ENCODE measurements at regions not wholly inside any gene's neighbourhood (a gene's known extent, or its start where the extent isn't known, plus 50 kb on each side); places are given as distances from the start of the nearest gene placed in this dataset.

DNA sequence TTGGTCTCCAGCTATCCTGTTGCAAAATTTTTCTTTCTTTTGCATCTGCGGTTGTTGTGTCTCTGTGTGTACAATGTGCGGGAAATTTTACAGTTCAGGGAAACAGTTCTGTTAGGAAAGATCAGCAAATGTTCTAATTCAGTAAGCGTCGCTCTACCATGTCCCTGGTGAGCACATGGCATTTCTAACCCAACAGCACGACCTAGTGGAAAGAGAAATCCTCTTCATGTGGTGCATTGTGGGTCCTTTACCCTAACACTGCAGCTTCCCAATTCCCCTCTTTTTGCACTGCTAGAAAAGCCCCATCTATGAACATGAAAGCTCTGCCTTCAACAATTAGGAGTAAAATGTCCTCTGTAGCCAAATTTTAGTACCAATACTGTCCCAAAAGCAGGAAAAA is 974.2 kb upstream of the CDH9 start:
- in situ Hi-C loops (cut with HindIII; ENCODE audit: low sequenced_read_pairs) = no loop called here
- DNase-seq (ENCODE audit: low spot score) = no peak

GRCh38 chr5:28009576-28009975 is 971.2 kb upstream of the CDH9 start:
- in situ Hi-C loops (cut with HindIII; ENCODE audit: low sequenced_read_pairs) = no loop called here
- no peak for DNase-seq (ENCODE audit: low spot score)

DNA sequence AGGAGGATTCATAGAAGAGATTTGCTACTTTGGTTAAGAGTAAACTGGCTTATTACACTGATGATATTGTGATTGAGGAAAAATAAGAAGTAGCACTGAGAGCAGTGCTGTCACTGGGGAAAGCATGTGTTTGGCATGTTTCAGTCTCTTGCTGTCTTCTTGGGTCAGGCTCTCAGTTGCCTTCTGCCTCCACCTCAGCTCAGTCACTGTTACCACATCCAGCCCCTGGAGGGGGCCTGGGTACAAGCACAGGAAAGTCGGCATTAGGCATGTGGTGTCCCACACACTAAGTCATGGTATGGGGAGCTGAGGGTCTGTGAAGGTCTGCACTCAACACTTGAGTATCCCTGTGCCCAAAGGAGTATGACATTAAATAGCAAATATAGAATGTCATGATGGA is 958.3 kb upstream of the CDH9 start:
- no peak for DNase-seq (ENCODE audit: low spot score)
- in situ Hi-C loops (cut with HindIII; ENCODE audit: low sequenced_read_pairs) = no loop called here

- in situ Hi-C loops (cut with HindIII; ENCODE audit: low sequenced_read_pairs) = no loop called here
- DNase-seq (ENCODE audit: low spot score) = no peak
These were observed 957.5 kb upstream of the CDH9 start for GRCh38 chr5:27995867-27996266.

DNA sequence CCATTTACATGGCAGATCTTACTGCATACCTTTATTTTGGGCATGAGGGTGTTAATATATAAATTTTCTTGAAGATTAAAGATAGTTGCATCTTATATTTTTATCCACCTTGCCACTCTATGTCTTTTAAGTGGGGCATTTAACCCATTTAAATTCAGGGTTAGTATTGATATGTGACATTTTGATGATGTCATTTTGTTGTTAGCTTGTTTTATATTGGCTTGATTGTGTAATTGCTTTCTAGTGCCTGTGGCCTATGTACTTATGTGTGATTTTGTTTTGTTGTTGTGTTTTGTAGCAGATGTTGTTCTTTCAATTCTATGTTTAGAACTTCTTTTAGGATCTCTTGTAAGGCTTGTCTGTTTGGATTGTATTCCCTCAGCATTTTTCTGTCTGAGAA is 939.9 kb upstream of the CDH9 start:
- in situ Hi-C loops (cut with HindIII; ENCODE audit: low sequenced_read_pairs) = no loop called here
- no peak for DNase-seq (ENCODE audit: low spot score)

GRCh38 chr5:27969157-27969556 is 930.8 kb upstream of the CDH9 start:
- in situ Hi-C loops (cut with HindIII; ENCODE audit: low sequenced_read_pairs) = no loop called here
- no peak for DNase-seq (ENCODE audit: low spot score)

DNA sequence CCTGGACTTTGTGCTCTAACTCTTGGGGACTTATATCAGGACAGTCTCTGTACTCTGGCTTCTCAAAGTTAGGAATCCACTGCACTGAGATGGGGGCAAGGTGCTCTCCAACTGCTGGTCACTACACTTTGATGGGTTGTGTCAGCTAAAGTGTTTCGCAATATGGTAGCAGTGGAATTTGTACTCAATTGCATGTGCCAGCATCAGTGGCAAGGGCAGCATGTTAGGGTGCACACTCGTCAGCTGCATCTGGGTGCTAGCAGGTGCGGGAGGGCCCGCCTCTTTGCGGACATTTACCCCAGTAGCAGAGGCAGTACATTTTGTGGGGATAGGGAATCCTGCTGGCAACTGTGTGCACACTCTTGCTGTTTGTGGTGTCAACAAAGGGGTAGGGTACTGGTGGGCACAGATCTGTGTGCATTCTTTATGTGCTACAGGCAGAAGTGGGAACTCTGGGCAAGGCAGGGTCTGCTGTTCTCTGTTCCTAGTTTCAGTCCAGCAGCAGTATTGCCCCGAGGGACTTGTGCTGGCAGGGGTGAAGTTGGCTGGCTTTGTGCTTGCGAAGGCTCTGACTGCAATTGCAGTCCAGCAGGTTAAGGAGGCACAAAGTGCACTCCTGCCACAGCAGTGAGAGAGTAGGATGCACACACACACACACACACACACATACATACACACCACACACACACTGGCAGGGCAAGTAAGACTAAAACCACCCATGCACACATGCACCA is 924.8 kb upstream of the CDH9 start:
- no peak for DNase-seq (ENCODE audit: low spot score)
- in situ Hi-C loops (cut with HindIII; ENCODE audit: low sequenced_read_pairs) = no loop called here

- DNase-seq (ENCODE audit: low spot score) = no peak
- in situ Hi-C loops (cut with HindIII; ENCODE audit: low sequenced_read_pairs) = no loop called here
These were observed 923.8 kb upstream of the CDH9 start for GRCh38 chr5:27962198-27962597.

DNA sequence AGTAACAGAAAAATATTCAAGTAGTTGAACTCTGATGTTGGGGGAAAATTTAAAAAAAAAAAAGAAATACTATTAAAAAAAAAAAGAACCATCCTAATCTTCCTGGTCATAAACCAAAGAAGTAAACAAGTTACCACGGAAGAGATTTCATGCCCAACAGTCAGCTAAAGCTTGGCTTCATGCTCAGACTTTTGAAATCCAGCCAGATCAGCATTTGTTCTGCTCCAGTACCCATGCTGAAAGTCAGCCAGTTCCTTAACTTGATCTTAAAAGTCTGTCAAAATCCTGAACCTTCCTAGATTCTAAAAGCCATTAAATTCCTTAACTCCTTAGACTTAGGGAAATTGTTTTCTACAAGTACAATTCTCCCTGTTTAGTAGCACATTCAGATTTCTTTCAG is 908.7 kb upstream of the CDH9 start:
- in situ Hi-C loops (cut with HindIII; ENCODE audit: low sequenced_read_pairs) = no loop called here
- peak; percentile 7 for DNase-seq (ENCODE audit: low spot score)

- DNase-seq (ENCODE audit: low spot score) = no peak
- in situ Hi-C loops (cut with HindIII; ENCODE audit: low sequenced_read_pairs) = no loop called here
These were observed 906.1 kb upstream of the CDH9 start for GRCh38 chr5:27944471-27944870.

DNA sequence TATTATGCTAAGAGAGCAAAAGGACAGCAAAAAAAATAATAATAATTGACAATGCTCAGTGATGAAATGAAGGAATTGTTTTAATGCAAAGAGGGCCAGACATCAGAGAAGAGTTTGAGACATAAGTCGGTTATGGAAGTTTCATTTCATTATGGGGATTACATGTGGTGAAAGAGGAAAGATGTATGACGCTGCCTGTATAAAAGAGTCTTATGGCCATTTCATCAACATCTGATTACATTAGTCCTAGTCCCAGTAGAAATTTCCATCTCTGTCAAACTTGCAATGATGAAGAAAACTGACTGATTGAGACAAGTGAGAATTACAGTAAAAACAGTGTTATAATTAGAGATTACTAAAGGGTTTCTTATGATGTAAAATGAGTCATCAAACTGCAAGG is 900.6 kb upstream of the CDH9 start:
- no peak for DNase-seq (ENCODE audit: low spot score)
- in situ Hi-C loops (cut with HindIII; ENCODE audit: low sequenced_read_pairs) = no loop called here

DNA sequence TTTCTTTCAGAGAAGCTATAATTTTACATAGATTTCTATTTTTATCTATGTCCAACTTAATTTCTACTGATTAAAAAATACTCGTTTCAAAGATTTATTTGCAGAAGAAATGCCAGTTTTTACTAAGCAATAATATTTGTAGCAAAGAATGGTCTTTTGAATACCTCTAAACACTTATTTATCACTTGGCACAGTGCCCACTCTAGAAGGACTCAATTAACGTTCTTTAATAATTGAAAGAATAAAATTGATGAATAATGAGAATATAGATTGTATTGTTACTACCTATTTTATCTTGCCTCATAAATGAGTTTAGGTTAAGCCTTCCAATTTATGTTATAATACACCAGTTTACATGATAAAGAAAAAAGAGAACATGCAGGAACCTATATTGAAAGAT is 889.7 kb upstream of the CDH9 start:
- in situ Hi-C loops (cut with HindIII; ENCODE audit: low sequenced_read_pairs) = no loop called here
- no peak for DNase-seq (ENCODE audit: low spot score)

DNA sequence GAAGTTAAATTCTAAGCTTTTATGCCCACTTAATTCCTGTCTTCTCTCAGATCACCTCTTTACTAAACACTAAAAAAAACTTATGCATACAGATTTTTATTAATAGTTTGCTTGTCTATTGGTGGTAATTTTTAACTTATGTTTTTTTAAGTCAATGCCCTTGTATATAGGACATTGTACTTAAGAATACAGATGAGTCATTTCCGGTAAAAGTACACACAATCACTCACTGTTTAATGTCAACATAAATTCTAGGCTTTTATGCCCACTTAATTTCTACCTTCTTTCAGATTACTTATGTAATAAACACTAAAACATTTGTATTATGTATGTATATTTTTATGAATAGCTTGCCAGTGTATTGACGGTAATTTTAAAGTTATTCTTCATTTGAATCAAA is 872.8 kb upstream of the CDH9 start:
- in situ Hi-C loops (cut with HindIII; ENCODE audit: low sequenced_read_pairs) = no loop called here
- no peak for DNase-seq (ENCODE audit: low spot score)

DNA sequence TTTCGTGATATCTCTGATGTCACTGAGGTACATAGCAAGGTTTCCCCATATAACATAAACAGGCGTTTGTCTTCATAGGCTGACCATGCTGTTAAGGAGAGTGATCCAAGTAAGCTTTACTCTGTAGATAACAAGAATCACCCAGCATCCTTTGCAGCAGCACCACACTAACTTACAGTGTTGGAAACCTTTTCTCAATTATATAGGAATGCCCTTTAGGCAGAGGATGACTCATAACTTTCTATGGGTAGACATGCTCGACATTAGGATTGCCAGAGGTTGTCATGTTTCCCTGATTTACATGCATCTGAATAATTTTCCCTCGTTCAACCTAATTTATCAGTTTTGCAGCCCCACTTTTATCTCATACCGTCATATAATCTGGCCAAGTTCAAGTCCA is 870.0 kb upstream of the CDH9 start:
- in situ Hi-C loops (cut with HindIII; ENCODE audit: low sequenced_read_pairs) = no loop called here
- DNase-seq (ENCODE audit: low spot score) = no peak

GRCh38 chr5:27906931-27907601 is 868.7 kb upstream of the CDH9 start:
- DNase-seq (ENCODE audit: low spot score) = no peak
- in situ Hi-C loops (cut with HindIII; ENCODE audit: low sequenced_read_pairs) = no loop called here

GRCh38 chr5:27906481-27906880 is 868.1 kb upstream of the CDH9 start:
- no peak for DNase-seq (ENCODE audit: low spot score)
- in situ Hi-C loops (cut with HindIII; ENCODE audit: low sequenced_read_pairs) = no loop called here

GRCh38 chr5:27900761-27901160 is 862.4 kb upstream of the CDH9 start:
- DNase-seq (ENCODE audit: low spot score) = no peak
- in situ Hi-C loops (cut with HindIII; ENCODE audit: low sequenced_read_pairs) = no loop called here

DNA sequence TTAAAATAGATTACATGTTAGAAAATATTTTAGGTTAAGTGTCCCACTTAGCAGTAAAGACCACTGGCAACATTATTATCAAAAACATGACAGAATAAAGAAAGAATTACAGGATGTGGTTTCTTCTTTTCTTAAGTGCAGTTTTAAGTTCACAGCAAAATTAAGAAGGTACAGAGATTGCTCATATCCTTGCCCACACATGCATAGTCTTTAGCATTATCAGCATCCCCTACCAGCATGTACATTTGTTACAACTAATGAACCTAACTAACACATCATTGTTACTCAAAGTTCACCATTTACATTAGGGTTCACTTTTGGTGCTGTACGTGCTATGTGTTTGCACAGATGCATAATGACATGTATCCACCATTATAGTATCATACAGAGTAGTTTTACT is 837.7 kb upstream of the CDH9 start:
- in situ Hi-C loops (cut with HindIII; ENCODE audit: low sequenced_read_pairs) = no loop called here
- DNase-seq (ENCODE audit: low spot score) = no peak

- in situ Hi-C loops (cut with HindIII; ENCODE audit: low sequenced_read_pairs) = no loop called here
- no peak for DNase-seq (ENCODE audit: low spot score)
These were observed 836.8 kb upstream of the CDH9 start for GRCh38 chr5:27875148-27875547.

DNA sequence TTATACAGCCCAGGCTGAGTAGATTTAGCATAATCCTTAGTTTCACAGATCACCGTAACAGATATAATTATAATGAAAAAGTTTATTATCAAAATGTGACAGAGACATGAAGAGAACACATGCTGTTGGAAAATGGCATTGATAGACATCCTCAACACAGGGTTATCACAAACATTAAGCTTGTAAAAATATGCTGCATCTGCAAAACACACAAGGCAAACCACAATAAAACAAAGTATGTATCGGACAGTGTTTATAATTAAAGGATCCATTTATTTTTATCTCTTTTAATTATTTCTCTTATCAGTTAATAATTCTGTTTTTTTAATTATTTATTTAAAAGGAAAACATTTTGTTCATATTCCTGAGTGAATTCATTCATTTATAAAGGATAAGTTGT is 829.9 kb upstream of the CDH9 start:
- in situ Hi-C loops (cut with HindIII; ENCODE audit: low sequenced_read_pairs) = no loop called here
- DNase-seq (ENCODE audit: low spot score) = no peak

GRCh38 chr5:27855491-27855890 is 817.1 kb upstream of the CDH9 start:
- in situ Hi-C loops (cut with HindIII; ENCODE audit: low sequenced_read_pairs) = no loop called here
- no peak for DNase-seq (ENCODE audit: low spot score)

Measured in G401 (cell line).